ENCODE measurements at regions not wholly inside any gene's neighbourhood (a gene's known extent, or its start where the extent isn't known, plus 50 kb on each side); places are given as distances from the start of the nearest gene placed in this dataset.

- no peak for TF ChIP-seq ZNF462 (CRISPR knock-in tag; IDR thresholded peaks at IDR 0.05)
Measured at GRCh38 chr13:58474581-58474980, 843.0 kb downstream of the PCDH17 start (continued).

DNA sequence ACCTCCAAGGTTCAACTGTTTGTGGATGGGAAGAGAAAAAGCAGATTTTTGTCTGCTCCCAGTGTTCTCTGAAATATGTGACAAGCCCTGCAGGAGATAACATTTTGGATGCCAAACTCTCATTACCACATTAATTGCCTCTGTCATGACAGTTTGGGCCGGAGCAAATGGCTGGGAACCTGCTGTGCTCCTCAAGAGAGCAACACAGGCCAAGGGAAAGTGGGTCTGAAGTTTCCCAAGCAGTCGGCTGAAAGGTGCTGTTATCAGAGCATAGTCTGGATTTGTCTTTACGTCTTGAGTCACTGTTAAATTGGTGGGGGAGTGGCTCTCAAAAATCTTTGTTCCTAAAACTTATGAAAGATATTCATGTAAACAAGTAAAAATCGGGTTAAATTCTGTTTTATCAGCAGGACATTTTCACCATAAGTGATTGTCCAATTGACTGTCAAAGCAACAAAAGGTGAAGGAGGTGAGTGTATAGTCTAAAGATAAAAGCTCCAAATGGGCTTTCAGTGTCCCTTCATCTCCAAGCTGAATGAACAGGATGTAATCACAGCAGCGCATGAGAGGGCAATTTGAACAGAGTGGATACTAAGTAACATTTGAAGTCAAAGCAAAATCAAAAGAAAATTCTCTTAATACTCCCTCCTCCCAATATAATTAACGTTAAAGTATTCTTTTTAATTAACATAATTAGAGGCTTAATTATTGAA, 844.8 kb downstream of the PCDH17 start:
- peak; percentile 88 for ATAC-seq
- Histone ChIP-seq H3K27me3 (ENCODE audit: insufficient read depth) (no peaks in the 10 kb centered on the region), H3K4me3 (no peak overlapping the region), H3K4me2 (no peak overlapping the region), H3K27ac (ENCODE audit: low read depth) (no peak overlapping the region), H3K79me2 (replicated peaks; ENCODE audit: insufficient read depth) (no peaks in the 10 kb centered on the region), H4K20me1 (replicated peaks; ENCODE audit: insufficient read depth) (no peaks in the 10 kb centered on the region), H2AFZ (no peak overlapping the region), H3K4me1 (ENCODE audit: insufficient read depth) (no peaks in the 10 kb centered on the region), H3K9me2 (ENCODE audit: insufficient read depth) (no peaks in the 10 kb centered on the region), H3K36me3 (ENCODE audit: insufficient read depth) (no peaks in the 10 kb centered on the region), H3F3A (replicated peaks; ENCODE audit: low read depth) (no peaks in the 10 kb centered on the region)
- Mint-ChIP-seq H3K36me3 (ENCODE audit: low read depth) (no peaks in the 10 kb centered on the region), H3K4me3 (no peak overlapping the region), H3K27ac (peak overlapping the region; percentile 68), H3K9me3 (no peaks in the 10 kb centered on the region; the same call in 2 of the 3 replicates), H3K27me3 (ENCODE audit: insufficient read depth, low read depth, poor library complexity) (no peaks in the 10 kb centered on the region), H3K4me1 (peaks cover 6% of the 10 kb centered on the region)
- TF ChIP-seq, protein P1, sequence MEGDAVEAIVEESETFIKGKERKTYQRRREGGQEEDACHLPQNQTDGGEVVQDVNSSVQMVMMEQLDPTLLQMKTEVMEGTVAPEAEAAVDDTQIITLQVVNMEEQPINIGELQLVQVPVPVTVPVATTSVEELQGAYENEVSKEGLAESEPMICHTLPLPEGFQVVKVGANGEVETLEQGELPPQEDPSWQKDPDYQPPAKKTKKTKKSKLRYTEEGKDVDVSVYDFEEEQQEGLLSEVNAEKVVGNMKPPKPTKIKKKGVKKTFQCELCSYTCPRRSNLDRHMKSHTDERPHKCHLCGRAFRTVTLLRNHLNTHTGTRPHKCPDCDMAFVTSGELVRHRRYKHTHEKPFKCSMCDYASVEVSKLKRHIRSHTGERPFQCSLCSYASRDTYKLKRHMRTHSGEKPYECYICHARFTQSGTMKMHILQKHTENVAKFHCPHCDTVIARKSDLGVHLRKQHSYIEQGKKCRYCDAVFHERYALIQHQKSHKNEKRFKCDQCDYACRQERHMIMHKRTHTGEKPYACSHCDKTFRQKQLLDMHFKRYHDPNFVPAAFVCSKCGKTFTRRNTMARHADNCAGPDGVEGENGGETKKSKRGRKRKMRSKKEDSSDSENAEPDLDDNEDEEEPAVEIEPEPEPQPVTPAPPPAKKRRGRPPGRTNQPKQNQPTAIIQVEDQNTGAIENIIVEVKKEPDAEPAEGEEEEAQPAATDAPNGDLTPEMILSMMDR (conservative IDR thresholded peaks at IDR 0.05; ENCODE audit: low read depth in 2 of 2) = peak in 1 of 2 experiments; percentile 17; a peak in 2 of 4 replicates
- no peak for TF ChIP-seq ZNF114 (CRISPR knock-in tag; IDR thresholded peaks at IDR 0.05)
- peak; percentile 32 for DNase-seq (ENCODE audit: low spot score)

Data from GM23338 (cell line).